GM12878 (cell line): ENCODE measurements at regions not wholly inside any gene's neighbourhood (a gene's known extent, or its start where the extent isn't known, plus 50 kb on each side); places are given as distances from the start of the nearest gene placed in this dataset.

Experiments used
- ATAC-seq: fragments of 200-7000 bp; cut with Tn5 transposase; 3 replicates; pipeline ENCODE4 v1.9.1; 2020; ENCODE audit warnings: mild to moderate bottlenecking, moderate library complexity
- BruUV-seq: library from RNA; stranded (reverse); fragments of 400-500 nt; replicated peaks from 2 replicates; lab custom pipeline; 2021; lab: Mats Ljungman, UMichigan
- CTCF ChIA-PET: fragments of 300-600 bp; sonication (Branson Sonifier 250); formaldehyde crosslinking; extraction: SDS; loops from one replicate; lab custom pipeline; 2021; ENCODE audit warnings: inconsistent platforms; lab: Yijun Ruan, JAX
- POLR2A ChIA-PET: fragments of 350-600 bp; formaldehyde crosslinking; extraction: SDS; loops from one replicate; lab custom pipeline; 2021; ENCODE audit warnings: inconsistent platforms; lab: Charles Lee
- RAD21 ChIA-PET: fragments of 300-600 bp; sonication (Branson Sonifier 250); formaldehyde crosslinking; loops from one replicate; lab custom pipeline; 2023; ENCODE audit warnings: antibody characterized with exemption; ENCODE audit not compliant: unreplicated experiment; lab: Charles Lee
- SMC1A ChIA-PET: fragments of 300-600 bp; sonication (Branson Sonifier 250); formaldehyde crosslinking; loops from one replicate; lab custom pipeline; 2023; ENCODE audit not compliant: unreplicated experiment, uncharacterized antibody; lab: Charles Lee
- DNase-seq: peaks from one replicate; pipeline ENCODE4 v3.0.0-alpha.2; 2011; ENCODE audit warnings: low read depth, low spot score
- FAIRE-seq: peaks from 3 replicates; lab custom pipeline; 2011; peaks lifted over from hg19 to GRCh38; lab: Jason Lieb, UNC
- H2AFZ ChIP-seq: 2 replicates; pipeline ENCODE4 v1.6.0; 2011; ENCODE audit warnings: low read depth, low read length, control low read depth; ENCODE audit not compliant: control insufficient read depth
- H3K27ac ChIP-seq: 2 replicates; pipeline ENCODE4 v1.5.1; 2011; ENCODE audit warnings: control low read depth; ENCODE audit not compliant: control insufficient read depth, insufficient read depth
- H3K27me3 ChIP-seq, 2 experiments: replicated peaks in 1 of 2; 2 replicates each; pipeline versions ENCODE4 v1.6.0 to v1.6.1; 2011; ENCODE audit warnings: low read length in 1 of 2; ENCODE audit not compliant: control insufficient read depth in 2 of 2, insufficient read depth in 2 of 2
- H3K36me3 ChIP-seq, 2 experiments: 2 replicates each; pipeline ENCODE4 v1.5.1; 2011; ENCODE audit warnings: low read length in 1 of 2; ENCODE audit not compliant: control insufficient read depth in 2 of 2, insufficient read depth in 2 of 2
- H3K4me1 ChIP-seq: 2 replicates; pipeline ENCODE4 v1.6.1; 2011; ENCODE audit warnings: mild to moderate bottlenecking, low read length, moderate library complexity, mixed read lengths; ENCODE audit not compliant: control insufficient read depth, insufficient read depth
- H3K4me2 ChIP-seq: 2 replicates; pipeline ENCODE4 v1.6.0; 2011; ENCODE audit warnings: control low read depth; ENCODE audit not compliant: control insufficient read depth, insufficient read depth
- H3K4me3 ChIP-seq: fragments of 200-600 bp; sonication (generic); 2 replicates; pipeline ENCODE4 v1.5.1; 2016
- H3K79me2 ChIP-seq: 2 replicates; pipeline ENCODE4 v1.6.0; 2011; ENCODE audit warnings: low read length; ENCODE audit not compliant: control insufficient read depth, insufficient read depth
- H3K9ac ChIP-seq: 2 replicates; pipeline ENCODE4 v1.8.0; 2011; ENCODE audit warnings: low read length, control low read depth, mixed read lengths; ENCODE audit not compliant: control insufficient read depth, insufficient read depth
- H3K9me3 ChIP-seq: replicated peaks from 3 replicates; pipeline ENCODE4 v1.5.1; 2011; ENCODE audit warnings: mild to moderate bottlenecking, low read length; ENCODE audit not compliant: control insufficient read depth, insufficient read depth
- H4K20me1 ChIP-seq: 2 replicates; pipeline ENCODE4 v1.6.0; 2011; ENCODE audit not compliant: control insufficient read depth, insufficient read depth
- ATF7 ChIP-seq: fragments of 450-650 bp; IDR thresholded peaks from 2 replicates; pipeline ENCODE4 v1.6.1; 2016; ENCODE audit warnings: low read depth, mild to moderate bottlenecking
- HDAC2 ChIP-seq: fragments of 200-600 bp; sonication (generic); IDR thresholded peaks from 2 replicates; pipeline ENCODE4 v1.6.1; 2017
- MEF2A ChIP-seq: IDR thresholded peaks from 2 replicates; pipeline ENCODE4 v1.6.1; 2011; ENCODE audit warnings: low read depth, mild to moderate bottlenecking, low read length, moderate library complexity; ENCODE audit not compliant: insufficient read depth
- SUPT20H ChIP-seq: IDR thresholded peaks from 2 replicates; pipeline ENCODE4 v1.6.1; 2011; ENCODE audit warnings: low read depth, mild to moderate bottlenecking, low read length, moderate library complexity, borderline replicate concordance; ENCODE audit not compliant: control insufficient read depth
- ZNF217 ChIP-seq: fragments of 450-650 bp; IDR thresholded peaks from 2 replicates; pipeline ENCODE4 v1.6.1; 2017; ENCODE audit warnings: antibody characterized with exemption, mild to moderate bottlenecking
- WGBS: methylation state at CpG from one replicate; pipeline ENCODE4 v1.1.6; 2016; ENCODE audit warnings: low lambda C conversion rate; ENCODE audit not compliant: insufficient replicate concordance, insufficient coverage; ENCODE audit errors: missing lambda C conversion rate; 5-methylcytosine and 5-hydroxymethylcytosine counted together
- in situ Hi-C: fragments of 300-500 bp; cut with MboI; formaldehyde crosslinking; loops from 9 replicates; pipeline ENCODE4 v1.14.3; 2018; ENCODE audit warnings: mixed read lengths
- intact Hi-C: fragments of 100-400 bp; cut with micrococcal nuclease; formaldehyde crosslinking; loops from one replicate; pipeline ENCODE4 v1.14.2; 2022; ENCODE audit not compliant: unreplicated experiment

- TF ChIP-seq HDAC2: no peak
- Histone ChIP-seq H3K4me3 (no peak overlapping the region), H3K36me3 (no peaks in the 10 kb centered on the region), H3K9me3 (no peaks in the 10 kb centered on the region; the same call in 2 of the 3 replicates), H3K79me2 (no peaks in the 10 kb centered on the region), H3K4me2 (no peak overlapping the region), H3K27me3 (no peaks in the 10 kb centered on the region), H4K20me1 (no peaks in the 10 kb centered on the region), H2AFZ (no peak overlapping the region), H3K27ac (no peak overlapping the region), H3K9ac (no peak overlapping the region), H3K4me1 (no peaks in the 10 kb centered on the region)
- RAD21 ChIA-PET: no interaction called here
- 0% methylated on average over 1 of the region's 1 CpG for WGBS
- in situ Hi-C loops (no loop called here), intact Hi-C loops (no loop called here)
- SMC1A ChIA-PET: no interaction called here
- no peak for FAIRE-seq
- DNase-seq: no peak
- CTCF ChIA-PET: no interaction called here
- BruUV-seq: no TSS peak
- no peak for ATAC-seq
- POLR2A ChIA-PET: no interaction called here
Observed at GRCh38 chr22:48192071-48192470, 1429.6 kb downstream of the TBC1D22A start.

- ATAC-seq (no peak), DNase-seq (no peak), FAIRE-seq (no peak)
- H3K27ac ChIP-seq: no peak overlapping the region
- no peaks in the 10 kb centered on the region for H3K4me1 ChIP-seq
- SMC1A ChIA-PET: no interaction called here
- H3K9ac ChIP-seq: no peak overlapping the region
- POLR2A ChIA-PET: no interaction called here
- no peak overlapping the region for H3K4me3 ChIP-seq
- RAD21 ChIA-PET: no interaction called here
- in situ Hi-C loops: no loop called here
- no peak overlapping the region for H2AFZ ChIP-seq
- WGBS: 74% methylated on average over 7 of the region's 7 CpGs
- no peaks in the 10 kb centered on the region for H3K79me2 ChIP-seq
- H3K36me3 ChIP-seq: no peaks in the 10 kb centered on the region
- intact Hi-C loops: no loop called here
- BruUV-seq: no TSS peak
- no peaks in the 10 kb centered on the region; the same call in 2 of the 3 replicates for H3K9me3 ChIP-seq
- no peaks in the 10 kb centered on the region for H4K20me1 ChIP-seq
- TF ChIP-seq MEF2A: no peak
- no peak for TF ChIP-seq ZNF217
- TF ChIP-seq ATF7: no peak
- no peak for TF ChIP-seq SUPT20H
- H3K27me3 ChIP-seq: no peaks in the 10 kb centered on the region
- no peak overlapping the region for H3K4me2 ChIP-seq
- CTCF ChIA-PET: no interaction called here
Observed at GRCh38 chr22:48188231-48188721, 1425.8 kb downstream of the TBC1D22A start.
